Endothelial cell (in vitro differentiated cells): ENCODE measurements at regions not wholly inside any gene's neighbourhood (a gene's known extent, or its start where the extent isn't known, plus 50 kb on each side); places are given as distances from the start of the nearest gene placed in this dataset.
"Not testable (repeated sequence)": the region's sequence is repeated elsewhere in the genome, so short reads cannot be mapped to it uniquely, and the experiment has no call there.

Source experiments
- DNase-seq: peaks from one replicate; pipeline ENCODE4 v3.0.0; 2021; ENCODE audit warnings: low spot score
- H3K27ac Mint-ChIP-seq: one replicate; pipeline ENCODE4 v1.8.0; 2021; ENCODE audit warnings: mixed read lengths, inconsistent platforms; ENCODE audit not compliant: unreplicated experiment
- H3K27me3 Mint-ChIP-seq: one replicate; pipeline ENCODE4 v1.8.0; 2021; ENCODE audit warnings: mild to moderate bottlenecking, moderate library complexity, mixed read lengths, inconsistent platforms; ENCODE audit not compliant: unreplicated experiment
- H3K36me3 Mint-ChIP-seq: one replicate; pipeline ENCODE4 v1.8.0; 2021; ENCODE audit warnings: mild to moderate bottlenecking, low read depth, mixed read lengths, inconsistent platforms; ENCODE audit not compliant: unreplicated experiment
- H3K4me1 Mint-ChIP-seq: one replicate; pipeline ENCODE4 v1.8.0; 2021; ENCODE audit warnings: mild to moderate bottlenecking, mixed read lengths, inconsistent platforms; ENCODE audit not compliant: unreplicated experiment
- H3K4me3 Mint-ChIP-seq: one replicate; pipeline ENCODE4 v1.8.0; 2021; ENCODE audit warnings: mild to moderate bottlenecking, mixed read lengths, inconsistent platforms; ENCODE audit not compliant: unreplicated experiment
- H3K9me3 Mint-ChIP-seq: one replicate; pipeline ENCODE4 v1.8.0; 2021; ENCODE audit warnings: mixed read lengths, inconsistent platforms; ENCODE audit not compliant: unreplicated experiment
- TF ChIP-seq, protein P1 (sequence below): fragments of 200-600 bp; sonication (generic); IDR thresholded peaks from one replicate; pipeline ENCODE4 v1.5.0; 2021; ENCODE audit warnings: antibody characterized with exemption; ENCODE audit not compliant: unreplicated experiment

DNA sequence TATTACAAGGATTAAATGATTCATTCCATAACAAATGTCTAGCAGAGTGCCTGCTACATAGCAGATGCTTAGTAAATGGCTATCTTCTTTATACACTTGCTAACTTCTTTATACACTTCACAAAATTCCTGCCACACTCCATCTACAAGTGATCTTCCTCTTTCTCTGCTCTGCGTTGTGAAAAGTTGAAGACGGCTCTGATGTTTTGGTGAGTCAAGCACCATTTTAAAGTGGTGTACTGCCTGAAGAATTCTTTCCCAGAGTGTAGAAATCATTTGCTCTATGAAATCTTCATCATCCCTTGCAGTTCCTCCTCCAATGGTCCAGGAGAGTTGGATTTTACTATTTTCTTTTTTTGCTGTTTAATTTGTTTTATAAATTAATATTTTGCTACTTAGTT, 74.9 kb downstream of the TNFAIP3 start:
- H3K4me3 Mint-ChIP-seq = no peak overlapping the region
- H3K36me3 Mint-ChIP-seq = no peaks in the 10 kb centered on the region
- H3K27ac Mint-ChIP-seq = no peak overlapping the region
- no peaks in the 10 kb centered on the region for H3K27me3 Mint-ChIP-seq
- no peaks in the 10 kb centered on the region for H3K9me3 Mint-ChIP-seq
- TF ChIP-seq, protein P1, sequence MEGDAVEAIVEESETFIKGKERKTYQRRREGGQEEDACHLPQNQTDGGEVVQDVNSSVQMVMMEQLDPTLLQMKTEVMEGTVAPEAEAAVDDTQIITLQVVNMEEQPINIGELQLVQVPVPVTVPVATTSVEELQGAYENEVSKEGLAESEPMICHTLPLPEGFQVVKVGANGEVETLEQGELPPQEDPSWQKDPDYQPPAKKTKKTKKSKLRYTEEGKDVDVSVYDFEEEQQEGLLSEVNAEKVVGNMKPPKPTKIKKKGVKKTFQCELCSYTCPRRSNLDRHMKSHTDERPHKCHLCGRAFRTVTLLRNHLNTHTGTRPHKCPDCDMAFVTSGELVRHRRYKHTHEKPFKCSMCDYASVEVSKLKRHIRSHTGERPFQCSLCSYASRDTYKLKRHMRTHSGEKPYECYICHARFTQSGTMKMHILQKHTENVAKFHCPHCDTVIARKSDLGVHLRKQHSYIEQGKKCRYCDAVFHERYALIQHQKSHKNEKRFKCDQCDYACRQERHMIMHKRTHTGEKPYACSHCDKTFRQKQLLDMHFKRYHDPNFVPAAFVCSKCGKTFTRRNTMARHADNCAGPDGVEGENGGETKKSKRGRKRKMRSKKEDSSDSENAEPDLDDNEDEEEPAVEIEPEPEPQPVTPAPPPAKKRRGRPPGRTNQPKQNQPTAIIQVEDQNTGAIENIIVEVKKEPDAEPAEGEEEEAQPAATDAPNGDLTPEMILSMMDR = no peak
- DNase-seq = no peak
- H3K4me1 Mint-ChIP-seq = no peaks in the 10 kb centered on the region

DNA sequence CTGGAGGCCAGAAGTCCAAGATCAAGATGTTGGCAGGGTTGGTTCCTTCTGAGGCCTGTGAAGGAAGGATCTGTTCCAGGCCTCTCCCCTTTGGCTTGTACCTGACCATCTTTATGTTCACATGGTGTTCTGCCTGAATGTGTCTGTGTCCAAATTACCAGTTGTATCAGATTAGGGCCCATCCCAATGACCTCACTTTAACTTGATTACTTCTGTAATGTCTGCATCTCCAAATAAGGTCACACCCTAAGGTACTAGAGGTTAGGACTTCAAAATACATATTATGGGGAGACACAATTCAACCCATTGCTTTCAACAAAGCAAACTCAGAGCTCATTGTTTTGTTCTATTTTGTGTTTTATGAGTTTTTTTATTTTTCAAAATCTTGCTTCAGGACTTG, 75.7 kb downstream of the TNFAIP3 start:
- H3K36me3 Mint-ChIP-seq = no peaks in the 10 kb centered on the region
- no peaks in the 10 kb centered on the region for H3K9me3 Mint-ChIP-seq
- H3K27ac Mint-ChIP-seq = no peak overlapping the region
- H3K4me3 Mint-ChIP-seq = no peak overlapping the region
- H3K4me1 Mint-ChIP-seq = no peaks in the 10 kb centered on the region
- TF ChIP-seq, protein P1 = no peak
- DNase-seq = no peak
- H3K27me3 Mint-ChIP-seq = no peaks in the 10 kb centered on the region

DNA sequence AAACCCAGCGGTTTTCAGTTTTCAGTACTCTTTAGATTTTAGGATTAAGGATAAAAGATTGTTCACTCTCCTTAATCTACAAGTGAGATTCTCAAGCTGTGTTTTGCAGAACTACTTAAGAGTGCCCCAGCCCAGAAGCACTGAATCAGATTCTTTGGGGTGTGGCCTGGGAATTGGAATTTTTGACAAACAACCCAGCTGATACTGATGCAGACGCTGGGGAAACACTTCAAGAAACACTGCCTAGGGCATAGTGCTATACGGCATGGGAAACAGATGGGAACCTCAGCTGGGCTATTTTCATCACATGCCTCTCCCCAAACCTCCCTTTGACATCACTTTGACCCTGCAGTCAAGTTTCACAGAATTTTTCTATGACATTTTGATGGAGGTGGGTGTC, 77.3 kb downstream of the TNFAIP3 start:
- not testable (repeated sequence) for H3K4me1 Mint-ChIP-seq, H3K9me3 Mint-ChIP-seq, DNase-seq, H3K4me3 Mint-ChIP-seq, H3K27me3 Mint-ChIP-seq, H3K27ac Mint-ChIP-seq, H3K36me3 Mint-ChIP-seq

DNA sequence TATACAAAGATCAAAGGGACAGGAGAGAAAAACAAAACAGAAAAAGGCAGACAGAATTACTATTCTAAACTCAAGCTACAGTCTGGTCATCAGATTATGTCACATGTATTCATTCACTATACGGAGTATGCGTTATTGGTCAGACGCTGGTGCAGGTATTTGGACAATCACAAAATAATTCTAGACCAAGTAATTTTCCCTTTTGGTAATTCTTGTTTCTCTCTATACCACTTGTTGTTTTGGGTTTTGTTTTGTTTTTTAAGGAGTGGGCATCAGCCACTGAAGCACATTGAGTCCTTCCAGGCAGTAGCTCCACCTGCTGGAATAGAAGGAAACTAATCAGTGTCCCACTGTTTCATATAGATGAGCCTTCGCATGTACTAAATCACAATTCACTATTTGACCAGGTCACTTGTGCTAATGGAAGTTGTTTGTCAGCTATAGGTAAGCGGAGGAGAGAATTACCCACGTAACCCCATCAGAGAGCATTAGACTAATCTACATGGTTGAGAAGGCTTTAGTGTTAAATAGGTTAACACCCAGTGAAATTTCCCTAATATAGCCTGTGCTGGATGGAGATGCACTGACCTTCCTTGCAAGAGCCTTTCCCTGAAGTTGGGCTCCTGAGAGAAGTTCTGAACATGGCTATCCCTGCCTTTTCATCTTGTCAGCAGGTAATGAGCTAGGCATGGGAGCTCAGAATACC, 77.9 kb downstream of the TNFAIP3 start:
- no peak for DNase-seq
- Mint-ChIP-seq H3K27ac (no peak overlapping the region), H3K4me1 (no peaks in the 10 kb centered on the region), H3K27me3 (no peaks in the 10 kb centered on the region), H3K36me3 (no peaks in the 10 kb centered on the region), H3K4me3 (no peak overlapping the region), H3K9me3 (no peaks in the 10 kb centered on the region)
- TF ChIP-seq, protein P1 = peak; percentile 55

DNA sequence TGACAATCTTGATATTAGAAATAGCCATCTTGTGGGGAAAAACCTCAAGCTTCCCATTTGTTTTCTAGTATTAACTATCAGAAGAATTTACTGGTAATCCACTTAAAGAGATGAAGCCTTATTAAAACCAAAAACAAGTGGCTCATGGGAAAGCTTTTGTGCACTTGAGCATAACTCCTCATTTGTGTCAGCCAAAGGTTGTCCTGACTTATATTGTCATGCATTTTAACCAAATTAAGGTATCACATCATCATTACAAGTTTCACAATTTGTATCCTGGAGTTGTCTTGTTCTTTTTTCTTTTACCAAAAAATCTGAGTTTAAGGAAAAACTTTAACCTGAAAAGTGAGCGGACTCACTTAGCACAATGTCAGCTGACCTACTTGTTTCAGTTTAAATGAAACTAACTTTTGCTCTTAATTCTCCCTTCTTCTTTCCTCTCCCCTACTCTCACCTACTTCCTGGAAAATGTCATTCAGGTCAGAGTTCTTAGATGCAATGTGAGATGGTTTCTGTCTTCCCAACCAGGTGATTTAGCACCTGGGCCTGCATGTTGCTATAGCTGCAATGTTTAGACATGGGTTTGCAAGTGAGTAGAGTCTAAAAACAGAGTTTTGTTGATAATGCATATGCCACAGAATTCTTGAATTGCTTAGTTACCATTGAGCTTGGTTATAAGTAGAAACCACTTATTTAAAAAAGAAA, 82.8 kb downstream of the TNFAIP3 start:
- DNase-seq = no peak
- Mint-ChIP-seq H3K9me3 (no peaks in the 10 kb centered on the region), H3K27me3 (peaks cover 2% of the 10 kb centered on the region), H3K4me3 (no peak overlapping the region), H3K4me1 (no peaks in the 10 kb centered on the region), H3K27ac (no peak overlapping the region), H3K36me3 (no peaks in the 10 kb centered on the region)
- TF ChIP-seq, protein P1 = no peak
